Suprapubic skin (tissue), 3 donors: ENCODE measurements at regions not wholly inside any gene's neighbourhood (a gene's known extent, or its start where the extent isn't known, plus 50 kb on each side); places are given as distances from the start of the nearest gene placed in this dataset.

ENCODE experiments used
- POLR2AphosphoS5 ChIP-seq, 3 donors: sonication (generic); formaldehyde crosslinking; IDR thresholded peaks; one replicate each; pipeline ENCODE4 v1.6.1; 2017; ENCODE audit warnings: antibody characterized with exemption in 3 of 3
- TF ChIP-seq, protein P1 (sequence below), 2 donors: fragments of 200-600 bp in 1 of 2; fragments of 450-650 bp in 1 of 2; sonication (generic) in 1 of 2; IDR thresholded peaks; one replicate each; pipeline ENCODE4 v1.5.1; 2016 to 2019; ENCODE audit warnings: antibody characterized with exemption in 2 of 2, mild to moderate bottlenecking in 1 of 2, moderate library complexity in 1 of 2

DNA sequence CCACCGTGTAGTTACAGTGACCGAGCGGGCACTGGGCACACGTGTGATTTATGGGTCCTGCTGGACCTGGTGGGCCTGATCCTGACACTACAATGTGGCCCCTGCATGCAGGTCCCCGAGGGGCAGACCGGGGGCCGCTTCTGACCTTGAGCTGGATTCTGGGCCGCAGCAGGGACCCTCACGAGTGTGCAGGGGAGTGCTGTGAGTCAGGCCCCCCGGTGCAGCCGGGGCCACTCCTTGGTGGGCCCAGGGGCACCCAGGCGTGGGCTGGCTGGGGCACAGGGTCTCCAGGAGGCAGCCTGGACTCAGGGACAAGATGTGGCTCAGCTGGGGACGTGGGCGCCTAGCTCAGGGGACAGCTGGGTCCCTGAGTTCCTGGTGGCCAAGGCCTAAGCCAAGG, 77.5 kb upstream of the TTC34 start:
- TF ChIP-seq, protein P1, sequence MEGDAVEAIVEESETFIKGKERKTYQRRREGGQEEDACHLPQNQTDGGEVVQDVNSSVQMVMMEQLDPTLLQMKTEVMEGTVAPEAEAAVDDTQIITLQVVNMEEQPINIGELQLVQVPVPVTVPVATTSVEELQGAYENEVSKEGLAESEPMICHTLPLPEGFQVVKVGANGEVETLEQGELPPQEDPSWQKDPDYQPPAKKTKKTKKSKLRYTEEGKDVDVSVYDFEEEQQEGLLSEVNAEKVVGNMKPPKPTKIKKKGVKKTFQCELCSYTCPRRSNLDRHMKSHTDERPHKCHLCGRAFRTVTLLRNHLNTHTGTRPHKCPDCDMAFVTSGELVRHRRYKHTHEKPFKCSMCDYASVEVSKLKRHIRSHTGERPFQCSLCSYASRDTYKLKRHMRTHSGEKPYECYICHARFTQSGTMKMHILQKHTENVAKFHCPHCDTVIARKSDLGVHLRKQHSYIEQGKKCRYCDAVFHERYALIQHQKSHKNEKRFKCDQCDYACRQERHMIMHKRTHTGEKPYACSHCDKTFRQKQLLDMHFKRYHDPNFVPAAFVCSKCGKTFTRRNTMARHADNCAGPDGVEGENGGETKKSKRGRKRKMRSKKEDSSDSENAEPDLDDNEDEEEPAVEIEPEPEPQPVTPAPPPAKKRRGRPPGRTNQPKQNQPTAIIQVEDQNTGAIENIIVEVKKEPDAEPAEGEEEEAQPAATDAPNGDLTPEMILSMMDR (IDR thresholded peaks at IDR 0.05), result no peak
- TF ChIP-seq POLR2AphosphoS5 (IDR thresholded peaks at IDR 0.05), result no peak
